ENCODE measurements at regions not wholly inside any gene's neighbourhood (a gene's known extent, or its start where the extent isn't known, plus 50 kb on each side); places are given as distances from the start of the nearest gene placed in this dataset.
"Not testable (repeated sequence)": the region's sequence is repeated elsewhere in the genome, so short reads cannot be mapped to it uniquely, and the experiment has no call there.

DNA sequence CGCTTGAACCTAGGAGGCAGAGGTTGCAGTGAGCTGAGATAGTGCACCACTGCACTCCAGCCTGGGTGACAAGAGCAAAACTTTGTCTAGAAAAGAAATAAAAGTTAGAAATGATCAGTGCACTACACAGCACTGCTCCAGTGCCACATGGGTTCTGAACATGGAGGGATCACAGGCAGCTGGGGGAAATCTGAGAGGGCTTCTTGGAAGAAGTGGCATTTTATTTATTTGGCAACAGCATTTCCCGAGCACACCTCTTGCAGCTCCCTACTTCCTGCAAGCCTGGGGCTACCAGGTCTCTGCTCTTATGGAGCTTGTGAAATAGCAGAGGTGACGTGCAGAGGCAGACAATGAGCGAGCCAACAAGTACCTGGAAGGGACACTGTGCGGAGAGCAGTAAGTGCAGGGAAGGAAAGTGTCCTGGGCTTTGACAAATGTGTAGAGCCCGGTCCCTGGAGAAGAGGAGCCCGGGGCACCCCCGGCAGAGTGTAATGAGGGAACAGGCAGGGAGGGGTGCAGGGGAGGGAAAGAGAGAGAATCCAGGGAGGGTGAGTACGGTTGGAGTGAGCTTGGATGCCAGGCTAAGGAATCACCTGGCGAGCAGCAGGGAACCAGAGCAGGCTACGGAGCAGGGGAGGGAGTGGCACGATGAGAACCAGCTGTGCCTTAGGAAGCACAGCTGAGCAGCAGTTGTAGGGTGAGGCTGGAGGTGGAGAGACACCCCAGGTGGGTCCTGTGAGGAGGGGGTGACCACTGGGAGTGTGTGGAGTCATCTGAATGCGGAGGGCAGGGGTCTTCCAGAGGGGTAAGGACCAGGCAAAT lies 104.6 kb upstream of the CTBP2 start:
- no peak for DNase-seq

DNA sequence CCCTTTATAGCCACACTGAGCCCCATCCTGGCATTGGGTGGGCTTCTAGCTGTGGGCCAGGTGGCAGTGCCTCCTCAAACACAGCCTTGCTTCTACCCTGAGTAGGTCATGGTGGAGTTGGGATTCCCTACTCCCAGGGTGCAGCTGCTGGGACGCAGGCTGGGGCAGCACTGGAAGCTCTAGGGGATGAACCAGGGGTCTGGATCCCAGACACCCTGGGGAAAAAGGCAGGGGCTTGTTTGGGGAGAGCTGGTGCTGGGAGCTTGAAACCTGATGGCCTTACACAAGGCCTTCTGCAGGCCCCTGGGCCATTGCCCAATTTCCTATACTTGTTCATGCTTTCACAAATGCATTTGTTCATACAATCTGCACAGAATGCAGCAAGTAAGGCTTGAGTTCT lies 103.7 kb upstream of the CTBP2 start:
- no peak for DNase-seq

DNA sequence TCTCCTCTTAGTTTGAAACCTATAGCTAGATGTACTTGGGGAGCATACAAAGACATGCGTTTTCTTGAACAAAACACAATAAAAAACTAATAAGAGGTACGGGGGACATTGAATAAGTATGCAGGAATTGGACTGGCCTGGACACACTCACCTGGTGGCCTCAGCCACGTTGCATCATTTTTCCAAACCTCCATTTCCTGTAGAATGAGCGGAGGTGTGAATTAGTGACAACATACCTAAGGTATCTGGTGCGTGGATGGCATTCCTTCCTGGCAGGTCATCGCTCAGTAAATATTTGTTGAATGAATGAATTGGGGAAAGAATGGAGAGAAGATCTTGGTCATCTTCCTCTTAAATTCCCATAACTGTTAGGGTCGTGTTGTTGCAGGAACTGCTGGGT lies 103.2 kb upstream of the CTBP2 start:
- DNase-seq, result peak; percentile 31

DNA sequence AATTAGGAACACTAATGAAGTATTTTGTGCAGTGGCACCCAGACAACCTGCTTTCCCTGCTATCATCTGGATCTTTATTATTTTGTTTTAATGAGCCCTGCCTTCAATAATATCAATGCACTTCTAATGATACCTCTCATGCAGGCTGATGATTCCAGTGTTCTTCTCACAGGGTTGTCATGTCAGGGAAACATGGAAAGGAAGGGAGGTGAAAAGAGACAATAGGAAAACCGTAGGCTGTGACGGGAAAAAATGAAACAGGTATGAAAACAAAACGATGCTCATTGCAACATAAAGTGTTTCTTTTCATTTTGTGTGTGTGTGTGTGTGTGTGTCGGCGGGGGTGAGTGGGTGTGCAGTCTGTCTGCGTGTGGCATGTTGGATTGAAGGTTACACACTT lies 102.6 kb upstream of the CTBP2 start:
- no peak for DNase-seq

DNA sequence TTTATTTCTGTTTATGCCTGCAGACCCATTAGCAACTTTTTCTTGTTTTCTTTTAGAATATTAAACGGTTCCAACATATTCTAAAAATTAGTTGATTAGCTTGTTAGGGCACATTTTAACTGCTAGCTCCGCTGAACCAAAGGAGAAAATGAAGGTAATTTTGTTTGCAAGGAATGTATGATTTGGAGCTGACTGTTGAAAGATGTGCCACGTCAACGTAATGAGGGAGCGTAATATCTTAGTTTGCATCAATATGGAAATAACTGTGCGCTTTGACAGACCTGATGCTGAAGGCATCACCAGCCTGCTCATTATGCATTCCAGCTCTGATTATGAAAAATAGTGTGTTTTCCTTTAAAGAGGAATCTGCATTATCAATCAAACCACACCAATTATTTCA lies 102.0 kb upstream of the CTBP2 start:
- no peak for DNase-seq

DNA sequence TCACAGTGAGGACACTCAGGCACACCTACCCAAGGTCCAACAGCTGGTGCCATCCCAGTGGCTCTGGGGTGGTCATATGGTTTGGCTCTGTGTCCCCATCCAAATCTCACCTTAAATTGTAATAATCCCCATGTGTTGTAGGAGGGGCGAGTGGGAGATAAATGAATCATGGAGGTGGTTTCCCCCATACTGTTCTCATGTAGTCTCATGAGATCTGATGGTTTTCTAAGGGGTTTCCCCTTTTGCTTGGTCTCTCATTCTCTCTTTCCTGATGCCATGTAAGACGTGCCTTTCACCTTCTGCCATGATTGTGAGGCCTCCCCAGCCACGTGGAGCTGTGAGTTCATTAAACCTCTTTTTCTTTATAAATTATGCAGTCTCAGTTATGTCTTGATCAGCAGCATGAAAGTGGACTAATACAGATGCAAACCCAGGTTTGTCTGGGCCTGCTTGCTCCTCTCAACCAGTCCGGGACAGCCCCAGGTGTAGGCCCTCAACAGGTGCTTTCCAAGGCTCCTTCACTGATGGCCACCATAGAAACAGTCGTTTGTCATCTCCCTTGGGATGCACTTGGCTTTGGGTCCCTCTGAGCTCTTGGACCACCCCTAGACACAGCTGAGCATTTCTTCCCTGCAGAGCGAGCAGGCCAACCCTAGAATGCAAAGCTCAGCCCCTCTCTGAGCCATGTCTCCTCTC lies 101.3 kb upstream of the CTBP2 start:
- DNase-seq, result no peak

DNA sequence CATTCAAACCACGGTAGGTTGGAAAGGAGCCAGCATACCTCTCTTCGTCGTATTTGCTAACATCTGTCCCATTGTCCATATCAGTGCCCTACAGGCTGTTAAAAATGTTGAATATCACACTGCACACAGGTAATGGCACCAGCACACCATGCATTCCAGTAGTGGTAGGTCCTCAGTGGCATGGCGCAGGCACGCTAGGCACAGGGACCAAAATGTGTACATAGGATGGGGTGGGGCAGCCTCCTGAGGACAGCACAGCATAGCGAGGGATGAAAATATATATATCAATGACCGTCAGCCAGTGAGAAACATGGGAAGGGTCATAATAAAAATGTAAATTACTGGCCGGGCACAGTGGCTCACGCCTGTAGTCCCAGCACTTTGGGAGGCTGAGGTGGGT lies 99.9 kb upstream of the CTBP2 start:
- no peak for DNase-seq

DNA sequence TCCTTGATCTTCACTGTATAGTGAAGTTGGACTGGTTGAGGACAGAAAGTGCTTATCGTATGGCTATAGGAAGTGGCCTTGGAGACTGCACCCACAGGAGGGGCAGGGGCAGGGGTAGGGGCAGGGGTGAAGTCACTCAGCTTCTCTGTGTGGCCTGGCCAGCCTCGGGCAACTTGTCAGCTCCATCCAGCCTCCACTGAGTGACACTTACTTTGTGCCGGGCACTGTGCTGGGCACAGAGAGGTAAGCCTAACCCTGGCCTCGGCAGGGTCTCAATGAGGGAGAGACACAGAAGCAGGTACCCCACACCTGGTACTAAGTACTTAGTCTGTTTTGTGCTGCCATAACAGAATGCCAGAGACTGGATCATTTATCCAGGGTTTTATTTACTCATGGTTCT lies 99.3 kb upstream of the CTBP2 start:
- no peak for DNase-seq

DNA sequence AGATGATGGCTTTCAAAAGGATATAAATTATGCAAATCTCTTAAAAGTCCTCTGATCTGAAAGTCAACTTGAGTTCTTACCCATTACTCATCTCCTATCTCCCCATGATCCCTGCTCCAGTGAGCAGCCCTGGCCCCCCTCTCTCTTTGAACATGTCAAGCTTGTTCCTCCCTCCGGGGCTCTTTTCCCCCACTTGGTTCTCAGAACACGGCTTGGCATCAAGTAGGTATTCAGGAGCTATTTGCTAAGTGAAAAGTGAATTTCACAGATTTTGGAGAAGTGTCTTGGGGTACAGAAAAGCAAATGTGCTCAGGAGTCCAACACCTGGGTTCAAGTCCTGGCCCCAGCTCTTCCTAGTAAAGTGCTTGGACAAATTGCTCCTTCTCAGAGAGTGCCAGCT lies 98.3 kb upstream of the CTBP2 start:
- DNase-seq, result no peak

DNA sequence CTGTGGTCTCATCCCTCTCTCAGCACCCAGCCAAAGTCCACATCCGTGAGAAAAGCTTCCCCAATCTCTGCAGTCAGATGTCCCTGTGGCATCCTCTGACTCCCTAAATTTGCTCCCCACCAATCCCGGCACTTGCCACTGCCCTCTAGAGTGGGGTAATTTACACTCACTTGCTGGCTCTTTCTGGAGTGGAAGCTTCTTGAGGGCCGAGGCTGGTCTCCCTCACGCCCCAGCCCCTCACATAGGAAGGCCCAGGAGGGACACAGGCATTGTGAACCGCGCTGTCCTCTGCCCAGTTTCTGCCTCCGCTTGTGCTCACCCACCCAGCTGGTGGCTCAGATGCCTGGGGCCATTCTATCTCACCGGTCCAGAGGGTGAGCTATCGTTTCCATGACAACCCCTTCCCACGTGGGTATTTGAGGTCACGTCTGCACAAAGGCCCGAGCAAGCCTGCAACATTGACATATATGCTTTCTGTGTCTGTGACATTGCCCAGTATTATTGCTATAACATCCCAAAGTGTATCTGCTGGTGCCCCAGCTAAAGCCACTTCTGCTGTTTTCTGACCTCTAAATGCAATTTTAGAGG lies 97.3 kb upstream of the CTBP2 start:
- no peak for DNase-seq

DNA sequence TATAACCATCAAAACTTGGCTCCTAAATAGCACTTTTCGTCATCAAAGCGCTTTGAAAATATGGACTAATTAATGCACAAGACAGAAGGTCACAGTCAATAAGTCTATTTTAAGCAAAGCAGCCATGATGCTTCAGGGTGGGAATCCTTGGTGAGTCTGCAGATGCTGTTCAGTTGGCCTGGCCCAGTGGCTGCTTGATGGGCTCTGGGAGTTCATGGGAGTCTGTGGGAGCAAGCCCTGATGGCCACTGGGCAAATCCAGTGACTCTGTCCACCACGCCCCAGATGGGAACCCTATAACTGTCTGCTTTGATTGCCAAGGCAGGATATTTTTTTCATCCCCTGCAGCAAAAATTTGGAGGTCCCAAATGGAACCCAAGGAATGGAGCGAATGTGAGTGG lies 95.7 kb upstream of the CTBP2 start:
- DNase-seq, result no peak

DNA sequence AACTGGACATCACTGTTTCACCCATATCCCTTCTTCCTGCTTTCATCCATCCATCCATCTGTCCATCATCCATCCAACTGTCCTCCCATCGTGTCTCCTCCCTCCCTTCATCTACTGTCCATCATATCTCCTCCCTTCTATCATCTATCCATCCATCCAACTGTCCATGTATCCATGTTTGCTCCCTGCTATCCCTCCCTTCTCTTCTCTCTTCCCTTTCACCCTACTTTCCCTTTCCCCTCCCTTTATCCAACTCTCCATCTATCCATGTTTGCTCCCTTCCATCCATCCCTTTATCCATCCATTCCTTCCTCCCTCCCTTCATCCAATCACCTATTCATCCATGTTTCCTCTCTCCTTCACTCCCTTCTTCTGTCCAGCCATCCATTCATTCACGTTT lies 92.6 kb upstream of the CTBP2 start:
- no peak for DNase-seq

DNA sequence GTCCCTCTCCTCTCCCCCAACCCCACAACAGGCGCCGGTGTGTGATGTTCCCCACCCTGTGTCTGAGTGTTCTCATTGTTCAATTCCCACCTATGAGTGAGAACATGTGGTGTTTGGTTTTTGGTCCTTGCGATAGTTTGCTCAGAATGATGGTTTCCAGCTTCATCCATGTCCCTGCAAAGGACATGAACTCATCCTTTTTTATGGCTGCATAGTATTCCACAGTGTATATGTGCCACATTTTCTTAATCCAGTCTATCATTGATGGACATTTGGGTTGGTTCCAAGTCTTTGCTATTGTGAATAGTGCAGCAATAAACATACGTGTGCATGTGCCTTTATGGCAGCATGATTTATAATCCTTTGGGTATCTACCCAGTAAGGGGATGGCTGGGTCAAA lies 90.5 kb upstream of the CTBP2 start:
- DNase-seq, result not testable (repeated sequence)

DNA sequence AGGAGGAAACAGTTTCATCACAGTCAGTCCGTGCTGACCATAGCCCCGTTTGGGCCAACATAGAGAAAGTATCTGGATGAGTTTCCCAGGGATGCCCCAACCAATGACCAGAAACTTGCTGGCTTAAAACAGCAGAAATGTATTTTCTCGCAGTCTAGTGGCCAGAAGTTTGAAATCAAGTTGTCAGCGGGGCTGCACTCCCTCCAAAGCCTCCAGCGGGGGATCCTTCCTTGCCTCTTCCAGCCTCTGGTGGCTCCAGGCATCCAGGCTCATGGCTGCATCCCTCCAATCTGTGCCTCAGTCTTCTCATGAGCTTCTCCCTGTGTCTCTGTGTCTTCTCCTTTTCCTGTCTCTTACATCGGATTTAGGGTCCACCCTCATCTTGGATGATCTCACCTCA lies 89.6 kb upstream of the CTBP2 start:
- DNase-seq, result no peak

DNA sequence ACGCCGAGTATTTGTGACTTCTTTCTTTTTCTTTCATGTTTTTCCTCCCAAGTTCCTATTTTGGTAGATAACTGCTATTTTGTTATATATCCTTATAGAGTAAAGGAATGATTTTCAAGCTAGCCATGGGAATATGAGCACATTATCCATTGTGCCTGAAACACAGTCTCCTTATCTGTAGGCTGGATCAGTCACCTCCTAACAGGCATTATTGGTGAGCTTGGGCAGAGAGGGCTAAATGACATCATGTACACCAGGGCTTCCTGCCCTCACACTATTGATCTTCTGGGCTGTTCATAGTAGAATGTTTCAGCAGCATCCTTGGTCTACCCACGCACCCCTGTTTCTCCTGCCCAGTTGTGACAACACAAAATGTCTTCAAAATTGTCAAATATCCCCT lies 88.1 kb upstream of the CTBP2 start:
- DNase-seq, result no peak

DNA sequence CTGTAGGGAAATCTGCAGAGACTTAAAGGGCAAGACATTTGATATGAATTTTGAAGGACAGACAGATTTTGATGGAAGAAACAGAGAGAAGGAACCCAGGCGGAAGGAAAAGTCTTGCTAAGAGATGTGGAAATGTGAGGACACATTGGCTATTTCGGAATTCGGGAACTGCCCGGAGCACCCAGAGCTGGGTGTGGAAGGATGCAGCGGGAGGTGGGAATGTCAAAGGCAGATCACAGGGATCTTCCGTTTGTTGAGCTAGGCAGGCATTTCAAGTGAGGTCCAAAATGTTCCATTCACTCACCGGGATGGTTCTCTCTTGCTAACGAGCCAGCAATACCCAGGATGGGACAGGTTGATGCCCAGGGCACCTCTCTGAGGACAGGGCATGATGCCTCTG lies 87.2 kb upstream of the CTBP2 start:
- DNase-seq, result no peak

DNA sequence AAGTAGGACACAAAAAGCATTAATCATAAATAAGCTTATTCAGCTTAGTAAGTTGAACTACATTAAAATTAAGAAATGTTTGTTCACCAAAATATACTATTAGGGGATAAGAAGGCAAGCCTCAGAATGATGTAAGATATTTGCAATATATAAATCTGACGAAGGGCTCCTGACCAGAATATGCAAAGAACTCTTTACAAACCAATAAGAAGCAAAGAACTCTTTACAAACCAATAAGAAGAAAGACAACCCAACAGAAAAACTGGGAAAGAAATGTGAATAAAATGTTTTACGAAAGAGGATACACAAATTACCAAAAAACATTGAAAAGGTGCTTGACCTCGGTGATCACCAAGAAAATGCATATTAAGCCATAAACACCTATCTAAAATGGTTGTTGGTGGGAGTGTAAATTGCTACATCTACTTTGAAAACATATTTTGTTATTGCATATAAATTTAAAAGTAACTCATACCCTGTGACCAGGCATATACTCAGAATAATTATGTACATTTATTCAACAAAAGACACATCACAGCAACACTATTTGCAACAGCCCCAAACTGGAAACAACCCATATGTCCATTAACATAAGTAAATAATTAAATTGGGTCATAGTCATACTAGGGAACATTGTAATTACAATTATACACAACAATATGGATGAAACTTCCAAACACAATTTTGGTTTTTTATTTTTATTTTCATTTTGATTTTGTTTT lies 83.3 kb upstream of the CTBP2 start:
- DNase-seq, result no peak

DNA sequence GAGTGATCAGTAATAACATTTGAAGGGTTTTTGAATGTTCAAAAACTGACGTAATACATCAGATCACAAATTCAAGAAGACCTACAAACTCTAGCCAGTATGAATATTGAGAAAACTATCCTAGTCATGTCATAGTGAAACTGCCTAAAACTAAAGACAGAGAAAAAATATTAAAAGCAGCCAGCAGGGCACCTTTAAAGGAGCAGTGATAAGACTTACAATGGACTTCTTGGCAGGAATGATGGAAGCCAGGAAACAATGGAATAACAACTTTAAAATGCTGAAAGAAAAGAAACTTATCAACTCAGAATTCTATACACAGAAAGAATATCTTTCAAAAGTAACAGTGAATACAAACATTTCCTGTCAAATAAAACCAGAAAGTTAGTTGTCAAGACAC lies 78.3 kb upstream of the CTBP2 start:
- no peak for DNase-seq

DNA sequence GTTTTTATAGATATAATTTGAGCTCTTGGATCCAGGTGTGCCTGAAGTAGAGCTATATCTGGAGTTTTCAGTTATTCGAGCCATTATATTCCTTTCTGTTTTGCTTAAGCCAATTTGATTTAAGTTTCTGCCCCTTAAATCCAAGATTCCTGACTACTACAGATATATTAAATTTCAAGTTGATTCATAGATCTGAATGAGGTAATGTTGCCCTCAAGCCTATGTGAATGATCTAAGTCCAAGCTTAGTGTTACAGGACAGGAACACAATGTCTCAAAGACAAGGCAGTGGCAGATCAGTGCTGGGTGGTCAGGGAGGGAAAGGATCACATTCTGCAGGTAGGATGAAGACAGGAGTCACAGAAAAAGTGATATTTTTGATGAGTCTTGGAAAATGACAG lies 75.7 kb upstream of the CTBP2 start:
- DNase-seq, result no peak

DNA sequence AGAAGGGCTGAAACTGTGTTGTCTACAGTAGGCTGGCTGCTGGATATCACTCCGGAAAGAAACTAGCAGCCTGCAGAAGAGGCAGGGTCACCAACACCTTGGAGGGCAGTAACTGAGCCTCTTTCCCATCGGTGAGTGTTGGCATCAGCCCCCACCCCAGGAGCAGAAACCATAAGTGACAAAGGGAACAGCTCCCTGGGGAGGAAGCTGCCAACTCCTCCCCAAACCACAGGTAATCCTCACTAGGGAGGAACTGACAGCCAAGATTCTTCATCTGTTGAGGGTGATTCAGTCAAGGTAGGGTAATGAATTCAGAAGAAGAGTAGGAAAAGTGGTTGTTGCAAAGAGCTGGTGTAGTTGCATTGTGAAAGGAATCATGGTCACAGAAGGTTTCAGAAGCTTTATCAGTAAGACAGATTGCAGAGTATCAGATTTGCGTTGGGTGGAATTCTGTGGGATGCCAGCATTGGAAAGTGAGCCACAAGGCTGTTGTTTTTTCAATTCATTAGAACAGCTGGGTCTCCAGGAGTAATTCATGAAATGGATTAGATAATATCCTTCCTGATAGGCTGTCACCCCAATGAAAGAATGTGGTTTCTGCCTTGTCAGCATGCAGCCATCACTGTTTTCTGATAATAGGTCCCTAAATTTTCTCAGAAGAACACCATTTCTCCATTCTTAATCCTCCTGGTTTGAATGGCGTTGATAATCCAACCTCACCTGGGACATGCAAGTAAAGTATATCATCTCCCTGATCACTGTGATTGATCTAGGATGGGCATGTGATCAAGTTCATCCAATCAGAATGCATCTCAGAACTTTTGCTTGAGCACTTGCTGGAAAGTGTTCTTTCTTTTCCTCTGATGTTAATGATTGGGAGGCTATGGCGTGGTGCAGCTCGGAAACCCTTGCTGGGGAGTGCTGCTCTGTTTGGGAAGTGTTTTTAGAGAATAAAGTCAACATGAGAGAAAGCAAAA lies 75.0 kb upstream of the CTBP2 start:
- no peak for DNase-seq

DNA sequence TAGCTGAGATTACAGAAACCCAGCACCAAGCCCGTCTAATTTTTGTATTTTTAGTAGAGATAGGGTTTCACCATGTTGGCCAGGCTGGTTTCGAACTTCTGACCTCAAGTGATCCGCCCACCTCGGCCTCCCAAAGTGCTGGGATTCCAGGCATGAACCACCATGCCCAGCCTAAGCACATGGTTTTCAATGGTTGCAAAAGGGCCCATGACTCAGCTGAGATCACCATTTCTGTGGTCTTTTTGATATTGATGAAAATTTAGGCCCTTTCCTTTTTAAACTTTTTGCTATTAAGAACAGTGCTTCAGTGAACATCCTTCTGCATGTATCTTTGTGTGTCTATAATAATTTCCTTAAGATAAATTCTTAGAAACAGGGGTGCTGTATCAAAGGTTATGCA lies 74.2 kb upstream of the CTBP2 start:
- not testable (repeated sequence) for DNase-seq

DNA sequence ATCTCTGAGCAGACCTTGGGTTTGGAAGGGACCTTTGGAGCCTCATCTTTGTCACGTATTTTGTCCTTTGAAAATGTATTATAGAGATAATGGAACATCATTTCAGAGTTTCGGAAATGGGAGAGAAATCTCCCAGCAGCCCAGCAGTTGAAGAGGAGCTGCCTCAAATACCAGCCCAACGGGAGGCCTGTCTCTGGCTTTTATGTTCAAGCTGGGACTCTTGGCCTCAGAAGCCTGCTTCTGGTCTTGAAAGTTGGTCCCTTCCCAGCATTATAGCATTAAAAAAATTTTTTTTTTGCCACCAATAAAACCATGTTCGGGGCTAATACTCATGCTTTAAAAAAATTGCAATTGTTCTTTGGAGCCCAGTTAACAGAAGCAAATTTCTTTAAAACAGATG lies 73.4 kb upstream of the CTBP2 start:
- DNase-seq, result no peak

DNA sequence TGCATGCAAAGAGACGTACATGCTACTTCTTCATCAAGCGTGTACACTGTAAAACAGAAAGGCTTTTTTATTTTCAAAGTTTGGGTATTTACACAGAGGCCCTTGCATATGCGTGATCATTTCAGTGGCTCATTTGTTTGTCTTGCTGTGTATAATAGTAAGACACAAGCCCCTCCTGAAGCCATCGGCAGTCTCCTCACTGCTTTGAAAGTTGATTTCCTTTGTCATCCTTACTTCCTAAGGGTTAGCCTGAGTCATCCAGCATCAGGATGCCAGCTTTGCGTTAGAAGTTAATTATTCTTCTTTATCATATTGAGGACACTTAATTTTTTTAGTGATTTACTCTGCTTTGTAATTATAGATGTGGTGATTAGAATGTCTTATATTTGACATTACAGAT lies 72.5 kb upstream of the CTBP2 start:
- DNase-seq, result no peak
